Memory B cell (primary cell): ENCODE measurements at regions not wholly inside any gene's neighbourhood (a gene's known extent, or its start where the extent isn't known, plus 50 kb on each side); places are given as distances from the start of the nearest gene placed in this dataset.
A peak's percentile ranks its signal among the peaks of the same experiment; 100 is the strongest.
"Not testable (repeated sequence)": the region's sequence is repeated elsewhere in the genome, so short reads cannot be mapped to it uniquely, and the experiment has no call there.

ENCODE experiments used
- ATAC-seq: fragments of 150-1000 bp; cut with Tn5 transposase; 2 replicates; pipeline ENCODE4 v1.10.0; 2021; ENCODE audit warnings: low read depth, mild to moderate bottlenecking, moderate library complexity
- DNase-seq, 2 donors: peaks; one replicate each; pipeline ENCODE4 v3.0.0; 2022; ENCODE audit warnings: low spot score in 2 of 2
- H3K27ac Mint-ChIP-seq: one replicate; pipeline ENCODE4 v1.8.0; 2022; ENCODE audit warnings: mild to moderate bottlenecking, moderate library complexity, mixed read lengths
- H3K27me3 Mint-ChIP-seq: one replicate; pipeline ENCODE4 v1.8.0; 2022; ENCODE audit warnings: mixed read lengths
- H3K36me3 Mint-ChIP-seq: one replicate; pipeline ENCODE4 v1.8.0; 2022; ENCODE audit warnings: mild to moderate bottlenecking, mixed read lengths
- H3K4me1 Mint-ChIP-seq: one replicate; pipeline ENCODE4 v1.8.0; 2022; ENCODE audit warnings: mixed read lengths
- H3K4me3 Mint-ChIP-seq: one replicate; pipeline ENCODE4 v1.8.0; 2022; ENCODE audit warnings: mild to moderate bottlenecking, moderate library complexity, mixed read lengths
- H3K9me3 Mint-ChIP-seq: one replicate; pipeline ENCODE4 v1.8.0; 2022; ENCODE audit warnings: mixed read lengths

DNA sequence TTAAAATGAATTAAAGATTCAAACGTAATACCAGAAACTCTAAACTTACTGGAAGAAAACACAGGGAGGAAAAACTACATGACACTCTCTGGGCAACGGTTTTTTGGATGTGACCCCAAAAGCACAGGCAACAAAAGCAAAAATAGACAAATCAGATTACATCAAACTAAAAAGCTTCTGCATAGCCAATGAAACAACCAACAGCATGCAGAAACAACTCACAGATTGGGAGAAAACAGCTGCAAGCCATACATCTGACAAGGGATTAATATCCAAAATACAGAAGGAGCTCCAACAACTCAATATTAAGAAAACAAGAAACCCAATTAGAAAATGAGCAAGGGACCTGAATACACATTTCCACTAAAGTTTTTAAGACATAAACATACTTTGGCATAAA is 69.2 kb upstream of the ALOX12 start:
- Mint-ChIP-seq H3K4me3 (no peak overlapping the region), H3K27ac (no peak overlapping the region), H3K27me3 (no peaks in the 10 kb centered on the region), H3K9me3 (no peaks in the 10 kb centered on the region), H3K4me1 (peaks cover 3% of the 10 kb centered on the region), H3K36me3 (peaks cover 5% of the 10 kb centered on the region)
- ATAC-seq: no peak
- no peak for DNase-seq

DNA sequence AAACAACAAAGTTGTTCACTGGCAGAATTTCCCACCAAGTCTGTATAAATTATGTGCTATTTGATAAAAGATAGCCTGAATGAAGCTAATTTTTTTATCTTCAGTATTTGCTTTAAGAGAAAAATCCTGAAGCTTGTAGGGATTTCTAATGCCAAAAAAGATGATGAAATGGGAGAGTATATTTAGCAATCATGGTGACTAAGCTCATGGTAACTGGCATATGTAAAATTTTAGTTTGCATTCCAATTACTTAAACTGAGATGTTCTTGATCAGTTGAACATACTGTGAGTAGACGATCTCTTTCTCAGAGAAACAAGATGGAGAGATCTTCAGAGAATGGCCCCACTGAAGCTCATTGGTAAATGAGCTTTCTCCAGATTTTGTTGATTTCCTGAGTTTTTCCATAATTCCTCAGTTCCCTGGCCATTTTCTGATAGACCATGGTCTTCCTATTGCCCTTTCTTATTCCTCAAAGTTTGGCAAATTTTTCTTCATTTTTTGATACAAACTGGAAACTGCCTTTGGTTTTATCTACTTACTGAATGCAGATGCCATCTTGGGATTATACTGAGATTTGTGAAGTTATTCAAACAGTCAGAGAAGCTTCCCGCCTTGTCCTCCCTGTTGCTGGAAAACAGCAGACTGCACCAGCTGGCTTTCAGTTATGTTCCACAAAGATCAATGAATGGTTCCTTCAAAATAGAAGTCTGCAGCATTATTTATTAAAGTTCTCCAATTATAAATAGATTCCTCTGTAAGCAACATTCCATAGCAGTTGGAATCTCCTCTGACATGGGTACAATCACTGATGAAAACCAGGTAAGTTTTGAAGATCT is 68.3 kb upstream of the ALOX12 start:
- Mint-ChIP-seq H3K36me3 (peaks cover 5% of the 10 kb centered on the region), H3K9me3 (peaks cover under 1% of the 10 kb centered on the region), H3K27me3 (no peaks in the 10 kb centered on the region), H3K4me3 (no peak overlapping the region), H3K27ac (no peak overlapping the region), H3K4me1 (peaks cover 3% of the 10 kb centered on the region)
- DNase-seq (no peak), ATAC-seq (no peak)

DNA sequence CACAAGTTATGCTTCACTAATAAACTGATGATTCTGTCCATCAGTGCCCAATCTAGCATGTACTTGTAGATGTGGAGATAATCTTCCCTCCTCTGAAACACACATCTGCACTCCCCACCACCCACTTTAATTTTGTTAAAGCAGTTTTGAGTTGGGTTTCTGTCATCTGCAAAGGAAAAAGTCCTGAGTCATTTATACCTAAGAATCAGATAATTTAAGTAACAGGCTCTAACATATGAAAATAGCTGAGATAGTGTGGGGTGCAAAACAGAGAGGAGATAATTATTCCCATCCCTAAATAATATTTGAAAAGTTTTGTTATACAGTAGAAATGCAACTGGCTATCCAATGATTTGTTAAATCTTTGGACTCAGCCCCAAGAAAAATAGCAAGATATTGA is 67.7 kb upstream of the ALOX12 start:
- Mint-ChIP-seq H3K36me3 (peaks cover 5% of the 10 kb centered on the region), H3K27ac (no peak overlapping the region), H3K4me3 (no peak overlapping the region), H3K27me3 (no peaks in the 10 kb centered on the region), H3K9me3 (peaks cover 2% of the 10 kb centered on the region), H3K4me1 (peaks cover 3% of the 10 kb centered on the region)
- ATAC-seq (no peak), DNase-seq (no peak)

DNA sequence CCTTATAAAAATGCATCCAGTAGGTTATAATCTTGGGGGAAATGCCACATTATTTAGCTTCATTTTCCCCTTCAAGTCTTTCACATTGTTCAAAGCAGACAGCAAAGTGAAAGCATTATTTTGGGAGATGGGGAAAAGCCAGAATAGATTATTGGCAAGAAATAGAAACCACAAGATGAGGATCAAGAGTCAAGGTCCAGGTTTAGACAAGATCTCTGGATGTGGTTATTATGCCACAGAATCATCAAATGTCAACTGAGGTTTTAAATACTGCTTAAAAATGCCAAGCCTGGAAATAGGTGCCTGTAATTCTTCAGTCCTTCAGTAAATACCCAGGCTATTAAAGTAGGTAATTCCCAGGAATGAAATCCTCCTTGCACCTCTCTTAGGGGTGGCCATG is 65.1 kb upstream of the ALOX12 start:
- H3K27ac Mint-ChIP-seq: no peak overlapping the region
- DNase-seq (no peak), ATAC-seq (no peak)
- no peaks in the 10 kb centered on the region for H3K27me3 Mint-ChIP-seq
- no peak overlapping the region for H3K4me3 Mint-ChIP-seq
- peaks cover 9% of the 10 kb centered on the region for H3K36me3 Mint-ChIP-seq
- no peaks in the 10 kb centered on the region for H3K4me1 Mint-ChIP-seq
- peaks cover 3% of the 10 kb centered on the region for H3K9me3 Mint-ChIP-seq

DNA sequence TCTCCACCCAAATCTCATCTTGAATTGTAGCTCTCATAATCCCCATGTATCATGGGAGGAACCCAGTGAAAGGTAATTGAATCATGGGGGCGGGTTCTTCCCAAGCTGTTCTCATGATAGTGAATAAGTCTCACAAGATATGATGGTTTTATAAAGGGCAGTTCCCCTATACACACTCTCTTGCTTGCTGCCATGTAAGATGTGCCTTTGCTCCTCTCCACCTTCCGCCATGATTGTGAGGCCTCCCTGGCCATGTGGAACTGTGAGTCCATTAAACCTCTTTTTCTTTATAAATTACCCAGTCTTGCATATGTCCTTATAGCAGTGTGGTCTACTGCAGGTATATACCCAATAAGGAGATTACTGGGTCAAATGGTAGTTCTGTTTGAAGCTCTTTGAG is 61.3 kb upstream of the ALOX12 start:
- not testable (repeated sequence) for H3K27me3 Mint-ChIP-seq, H3K9me3 Mint-ChIP-seq, ATAC-seq, DNase-seq, H3K4me3 Mint-ChIP-seq, H3K36me3 Mint-ChIP-seq, H3K27ac Mint-ChIP-seq, H3K4me1 Mint-ChIP-seq

DNA sequence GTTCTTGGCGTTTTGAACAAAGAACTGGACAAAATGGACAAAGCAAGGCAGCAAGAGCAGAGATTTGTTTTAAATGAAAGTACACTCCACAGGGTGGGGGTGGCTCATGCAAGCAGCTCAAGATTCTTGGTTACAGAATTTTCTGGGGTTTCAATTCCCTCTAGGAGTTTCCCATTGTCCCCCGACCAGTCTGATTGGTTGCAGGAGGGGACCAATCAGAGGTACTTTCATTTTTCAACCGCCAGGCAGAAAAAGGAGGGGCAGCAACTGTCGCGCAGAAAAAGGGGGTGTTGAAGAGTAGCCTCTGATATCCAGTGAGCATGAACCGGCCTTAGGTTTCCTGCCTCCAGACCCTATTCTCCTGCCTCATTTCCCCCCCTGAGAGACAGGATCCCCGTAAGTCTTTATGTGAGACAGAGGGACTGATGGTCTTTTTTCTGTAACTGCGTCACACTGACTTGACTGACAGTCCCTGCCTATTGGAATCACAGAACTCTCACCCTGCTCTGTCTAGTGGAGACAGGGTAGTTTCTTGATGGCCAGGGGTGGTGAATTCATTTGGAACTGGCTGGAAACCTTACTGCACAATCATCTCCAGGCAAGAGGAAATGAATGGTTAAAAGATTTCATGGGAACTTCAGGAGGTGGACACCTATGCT is 59.4 kb upstream of the ALOX12 start:
- peak overlapping the region; percentile 97 for H3K27ac Mint-ChIP-seq
- peak overlapping the region; percentile 79 for H3K4me3 Mint-ChIP-seq
- H3K4me1 Mint-ChIP-seq: peaks cover 7% of the 10 kb centered on the region
- peaks cover 9% of the 10 kb centered on the region for H3K36me3 Mint-ChIP-seq
- ATAC-seq (peak; percentile 88), DNase-seq (peak; percentile 40 to 50)
- H3K9me3 Mint-ChIP-seq: peaks cover 3% of the 10 kb centered on the region
- H3K27me3 Mint-ChIP-seq: no peaks in the 10 kb centered on the region

DNA sequence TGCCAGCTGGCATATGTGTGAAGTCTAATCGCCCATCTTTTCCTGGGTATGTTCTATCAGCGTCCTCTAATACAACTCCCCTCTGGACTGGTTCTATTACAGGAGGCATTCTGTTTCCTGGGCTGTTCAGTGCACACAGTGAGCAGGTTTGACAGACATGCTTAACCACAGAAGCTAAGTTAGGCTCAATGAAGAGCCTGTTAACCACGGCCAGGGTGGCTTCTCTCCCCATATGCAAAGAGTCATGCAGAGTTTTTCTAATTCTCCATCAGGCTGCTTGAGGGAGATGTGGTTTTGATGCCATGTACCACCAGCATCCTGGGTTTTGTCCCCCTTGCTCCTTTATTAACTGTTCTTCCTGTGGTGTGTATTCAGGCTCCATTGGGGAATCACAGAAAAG is 57.2 kb upstream of the ALOX12 start:
- Mint-ChIP-seq H3K27ac (peak overlapping the region; percentile 45), H3K4me3 (no peak overlapping the region), H3K27me3 (no peaks in the 10 kb centered on the region), H3K4me1 (peaks cover 7% of the 10 kb centered on the region), H3K9me3 (no peaks in the 10 kb centered on the region), H3K36me3 (peaks cover 7% of the 10 kb centered on the region)
- ATAC-seq: no peak
- no peak for DNase-seq

DNA sequence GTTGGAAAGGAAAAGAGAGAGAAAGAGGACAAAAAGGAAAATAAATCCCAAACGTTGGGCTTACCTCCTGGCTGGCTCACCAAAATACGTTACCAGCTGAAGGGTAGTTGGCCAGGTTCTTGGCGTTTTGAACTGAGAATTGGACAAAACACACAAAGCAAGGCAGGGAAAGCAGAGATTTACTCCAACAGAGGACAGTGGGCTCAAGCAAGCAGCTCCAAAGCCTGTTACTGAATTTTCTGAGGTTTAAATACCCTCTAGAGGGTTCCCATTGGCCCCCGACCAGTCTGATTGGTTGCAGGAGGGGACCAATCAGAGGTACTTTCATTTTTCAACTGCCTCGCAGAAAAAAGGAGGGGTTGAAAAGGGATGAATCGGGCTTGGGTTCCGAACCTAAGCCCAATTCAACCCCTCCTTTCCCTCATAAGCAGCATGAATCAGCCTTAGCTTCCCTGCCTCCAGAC is 55.6 kb upstream of the ALOX12 start:
- no peak overlapping the region for H3K27ac Mint-ChIP-seq
- DNase-seq (no peak), ATAC-seq (no peak)
- H3K27me3 Mint-ChIP-seq: no peaks in the 10 kb centered on the region
- H3K9me3 Mint-ChIP-seq: no peaks in the 10 kb centered on the region
- peaks cover 7% of the 10 kb centered on the region for H3K4me1 Mint-ChIP-seq
- no peaks in the 10 kb centered on the region for H3K36me3 Mint-ChIP-seq
- peak overlapping the region; percentile 50 for H3K4me3 Mint-ChIP-seq

DNA sequence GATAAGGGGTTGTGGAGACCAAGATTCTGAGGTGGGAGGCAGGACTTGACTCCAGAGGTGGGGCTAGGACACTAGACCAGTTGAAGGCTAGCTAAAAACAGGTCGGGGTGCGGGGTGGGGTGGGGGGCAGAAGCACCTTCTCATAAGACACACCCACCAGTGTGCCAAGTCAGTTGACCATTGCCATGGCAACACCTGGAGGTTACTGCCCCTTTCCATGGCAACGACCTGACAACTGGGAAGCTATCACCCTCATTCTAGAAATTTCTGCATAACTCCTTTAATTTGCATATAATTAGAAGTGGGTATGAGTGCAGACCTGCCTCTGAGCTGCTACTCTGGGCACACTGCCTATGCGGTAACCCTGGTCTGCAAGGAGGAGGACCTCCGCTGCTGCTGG is 53.9 kb upstream of the ALOX12 start:
- no peaks in the 10 kb centered on the region for H3K36me3 Mint-ChIP-seq
- H3K4me1 Mint-ChIP-seq: peaks cover 2% of the 10 kb centered on the region
- no peak overlapping the region for H3K4me3 Mint-ChIP-seq
- DNase-seq: no peak
- ATAC-seq: no peak
- no peaks in the 10 kb centered on the region for H3K9me3 Mint-ChIP-seq
- no peak overlapping the region for H3K27ac Mint-ChIP-seq
- no peaks in the 10 kb centered on the region for H3K27me3 Mint-ChIP-seq

DNA sequence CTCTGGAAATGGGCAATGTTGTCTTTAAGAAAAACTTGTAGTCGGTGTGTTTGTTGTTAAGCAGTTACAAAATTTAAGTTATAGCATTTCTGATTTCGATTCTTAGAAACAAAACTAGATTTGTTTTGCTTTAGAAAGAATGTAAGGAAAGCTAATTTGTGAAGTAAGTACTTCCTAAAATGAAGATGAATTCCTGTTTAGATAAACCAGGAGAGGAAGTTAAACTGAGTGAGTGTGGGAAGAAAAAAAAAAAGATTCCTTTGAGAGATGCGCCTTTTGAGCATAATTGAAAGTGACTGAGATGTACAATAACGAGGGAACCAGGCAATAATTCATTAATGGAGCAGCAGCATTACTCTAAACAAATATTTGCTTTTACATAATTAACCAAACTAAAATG is 52.4 kb upstream of the ALOX12 start:
- Mint-ChIP-seq H3K36me3 (no peaks in the 10 kb centered on the region), H3K27me3 (no peaks in the 10 kb centered on the region), H3K4me1 (peaks cover 2% of the 10 kb centered on the region), H3K27ac (no peak overlapping the region), H3K9me3 (no peaks in the 10 kb centered on the region), H3K4me3 (no peak overlapping the region)
- ATAC-seq: no peak
- no peak for DNase-seq
